Pons (tissue), 1 donor: ENCODE measurements at regions not wholly inside any gene's neighbourhood (a gene's known extent, or its start where the extent isn't known, plus 50 kb on each side); places are given as distances from the start of the nearest gene placed in this dataset.
"Not testable (repeated sequence)": the region's sequence is repeated elsewhere in the genome, so short reads cannot be mapped to it uniquely, and the experiment has no call there.

Experiments used
- DNase-seq: peaks from one replicate; pipeline ENCODE4 v3.0.0-alpha.2; 2016; ENCODE audit warnings: low spot score

DNA sequence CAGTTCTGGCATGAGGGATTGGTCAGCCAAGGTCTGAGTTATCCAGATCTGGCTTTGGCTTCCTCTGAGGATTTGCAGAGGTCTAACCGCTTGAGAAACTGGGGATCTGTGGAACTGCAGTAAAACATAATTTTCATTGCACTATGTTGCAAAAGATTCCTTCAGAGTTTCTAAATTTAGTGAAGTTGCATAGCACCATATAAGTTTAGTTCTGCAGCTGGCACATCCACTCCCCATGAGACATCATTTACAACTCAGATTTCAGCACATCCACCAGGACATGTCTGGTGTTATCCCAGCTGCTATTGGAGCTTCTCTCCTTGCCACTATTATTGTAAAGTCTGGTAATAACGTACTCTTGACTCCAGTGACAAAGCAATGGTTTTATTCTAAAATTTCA is 181.5 kb downstream of the CWF19L2 start:
- DNase-seq: no peak

DNA sequence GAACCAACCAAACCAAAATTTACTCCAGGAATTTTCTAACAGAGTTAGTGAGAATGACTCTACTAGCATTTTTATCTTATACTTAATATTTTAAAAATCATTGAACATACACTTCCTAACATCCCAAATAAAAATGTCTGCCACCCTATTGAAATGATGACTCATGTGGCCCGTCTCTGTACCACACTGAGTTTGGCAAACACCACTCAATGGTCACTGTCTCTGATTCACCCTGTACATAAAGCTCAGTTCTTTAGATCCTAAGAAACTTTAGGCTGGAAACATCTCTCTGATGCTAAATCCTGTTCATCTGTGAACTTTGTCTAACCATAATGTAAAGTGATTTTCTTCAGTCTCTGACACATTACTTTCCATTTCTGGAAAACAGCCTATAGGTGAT is 182.0 kb downstream of the CWF19L2 start:
- no peak for DNase-seq

DNA sequence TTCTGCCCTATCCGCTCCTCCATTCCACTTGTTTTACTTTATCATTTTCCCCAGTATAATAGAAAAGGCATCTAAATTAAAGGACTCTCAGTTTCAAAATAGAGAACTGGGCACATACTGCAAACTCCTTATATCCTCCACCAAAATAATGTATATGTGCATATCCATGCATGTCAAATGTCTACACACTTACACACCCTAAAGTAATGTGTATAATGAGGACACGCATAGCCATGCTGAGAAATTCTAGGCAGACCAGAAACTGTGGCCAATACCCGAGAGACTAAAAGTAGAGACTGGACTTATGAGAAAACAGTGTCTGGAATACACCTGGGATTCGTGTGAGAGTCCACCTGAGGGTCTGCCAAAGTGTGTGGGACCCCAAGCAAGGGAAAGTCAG is 183.5 kb downstream of the CWF19L2 start:
- no peak for DNase-seq

DNA sequence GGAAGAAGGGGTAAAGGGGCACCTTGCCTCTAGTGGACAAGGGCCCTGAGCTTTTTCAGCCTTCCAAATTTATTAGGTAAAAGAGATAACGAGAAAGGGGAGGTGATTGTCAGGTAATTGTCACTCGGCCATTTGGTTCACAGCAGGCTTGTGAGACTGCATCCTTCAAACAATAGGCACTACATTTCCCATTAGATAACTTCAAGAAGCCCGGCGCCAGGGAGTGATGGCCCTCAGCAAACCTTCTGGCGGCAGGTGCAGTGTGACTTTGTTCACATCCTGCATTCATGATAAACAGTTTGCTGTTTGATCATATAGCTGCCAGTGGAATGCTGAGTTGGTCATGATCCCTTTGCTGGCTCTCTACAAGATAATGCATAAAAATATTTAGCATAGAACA is 185.1 kb downstream of the CWF19L2 start:
- no peak for DNase-seq

DNA sequence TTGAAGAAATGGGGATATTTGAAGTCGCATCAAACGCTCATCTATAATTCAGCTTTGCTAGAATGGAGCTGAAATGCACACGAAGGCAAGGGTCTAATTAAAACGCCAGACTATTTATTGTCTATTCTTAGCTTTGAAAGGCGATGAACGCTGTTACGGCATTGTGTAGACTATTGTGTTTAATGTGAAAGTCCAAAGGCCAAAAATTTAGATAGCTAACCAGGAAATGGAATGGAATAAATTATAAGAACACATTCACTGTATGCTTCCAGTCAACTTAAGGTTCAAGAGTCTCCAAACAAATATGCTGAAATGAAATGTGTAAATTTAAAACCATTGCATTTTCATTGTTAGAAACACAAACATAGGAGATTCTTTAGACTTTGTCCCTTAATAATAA is 186.2 kb downstream of the CWF19L2 start:
- no peak for DNase-seq

DNA sequence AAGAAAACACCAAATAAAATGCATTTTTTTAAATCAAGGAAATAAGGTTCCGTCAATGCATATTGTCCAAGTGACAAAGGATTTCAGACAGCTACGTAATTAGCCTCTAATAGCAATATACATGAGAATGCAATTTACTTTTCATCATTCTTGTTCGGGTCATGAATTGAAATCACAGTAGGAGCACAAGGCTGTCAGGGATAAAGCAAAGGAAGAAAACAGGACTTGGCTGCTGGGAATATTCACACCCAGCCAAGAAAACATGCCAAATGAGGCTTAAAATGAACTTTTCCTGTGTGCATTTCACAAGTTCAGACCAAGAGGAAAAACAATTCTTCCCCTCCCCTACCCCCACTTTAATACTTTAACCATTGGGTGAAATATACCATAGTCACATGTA is 188.6 kb downstream of the CWF19L2 start:
- peak; percentile 9 for DNase-seq

GRCh38 chr11:107266455-107266854 is 191.2 kb downstream of the CWF19L2 start:
- no peak for DNase-seq

DNA sequence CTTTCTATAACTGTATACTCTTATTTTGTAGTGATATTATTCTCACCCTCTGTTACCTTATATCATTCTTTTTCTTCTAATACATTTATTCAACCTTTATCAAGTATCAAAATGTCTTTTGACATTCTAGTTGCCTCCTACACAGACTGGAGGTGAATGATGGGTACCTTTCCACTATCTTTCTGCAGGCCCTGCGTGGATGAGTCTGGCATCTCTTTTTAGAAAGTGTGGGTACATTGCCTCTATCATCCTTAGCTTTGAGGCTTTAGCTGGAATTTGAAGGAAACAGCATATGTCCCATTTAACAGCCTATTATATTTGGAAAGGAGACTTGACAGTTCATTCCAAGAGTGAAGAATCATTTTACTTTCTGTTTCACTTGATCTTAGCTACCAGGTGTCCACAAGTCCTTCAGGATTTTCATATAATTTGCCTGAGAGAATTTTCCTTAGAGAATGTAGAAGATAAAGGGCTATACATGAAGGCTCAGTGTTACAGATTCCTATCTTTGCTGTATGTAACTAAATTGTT is 192.0 kb downstream of the CWF19L2 start:
- DNase-seq: no peak

- no peak for DNase-seq
These were observed 193.6 kb downstream of the CWF19L2 start for GRCh38 chr11:107263844-107264563.

GRCh38 chr11:107259811-107260221 is 197.8 kb downstream of the CWF19L2 start:
- DNase-seq: peak; percentile 28

- no peak for DNase-seq
These were observed 199.9 kb downstream of the CWF19L2 start for GRCh38 chr11:107257710-107258109.

DNA sequence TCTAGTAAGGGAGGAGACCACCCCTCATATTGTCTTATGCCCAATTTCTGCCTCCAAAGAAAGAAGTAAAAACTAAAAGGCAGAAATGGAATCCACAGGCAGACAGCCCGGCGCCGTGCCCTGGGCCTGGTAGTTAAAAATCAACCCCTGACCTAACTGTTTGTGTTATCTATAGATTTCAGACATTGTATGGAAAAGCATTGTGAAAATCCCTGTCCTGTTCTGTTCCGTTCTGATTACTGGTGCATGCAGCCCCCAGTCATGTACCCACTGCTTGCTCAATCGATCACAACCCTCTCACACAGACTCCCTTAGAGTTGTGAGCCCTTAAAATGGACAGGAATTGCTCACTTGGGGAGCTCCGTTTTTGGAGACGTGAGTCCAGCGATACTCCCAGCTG is 204.0 kb downstream of the CWF19L2 start:
- not testable (repeated sequence) for DNase-seq

DNA sequence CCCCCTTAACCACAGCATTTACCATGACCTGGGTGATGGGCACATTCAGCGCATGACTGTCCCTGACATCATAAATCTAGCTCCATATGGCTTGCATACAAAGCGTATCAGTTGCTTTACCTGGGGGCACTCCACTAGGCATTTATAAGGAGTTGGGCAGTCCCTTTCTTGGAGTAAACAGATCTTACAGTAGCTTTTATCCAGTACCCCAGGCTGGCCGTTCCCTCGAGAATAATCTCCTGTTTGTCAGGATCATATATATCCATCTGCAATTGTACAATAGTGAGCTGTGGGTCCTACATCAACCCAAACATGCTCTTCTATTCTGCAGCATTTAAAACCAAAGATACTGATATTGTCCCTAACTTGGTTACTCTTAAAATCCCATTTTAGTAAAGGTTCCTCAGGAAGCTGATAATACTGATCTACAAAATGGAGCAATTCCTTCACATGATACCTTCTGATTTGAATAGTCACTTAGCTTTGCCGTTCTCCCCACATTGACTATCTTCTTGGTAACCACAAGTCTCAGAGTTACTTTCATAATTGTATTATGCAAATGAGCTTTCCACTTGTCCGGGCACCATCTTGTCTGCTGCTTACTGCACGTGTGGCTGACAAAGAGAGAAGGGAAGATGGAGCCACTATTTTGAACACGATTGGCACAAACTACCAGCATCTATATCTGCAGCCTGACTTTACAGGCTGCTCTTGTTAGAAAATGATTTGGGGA is 205.0 kb downstream of the CWF19L2 start:
- no peak for DNase-seq

DNA sequence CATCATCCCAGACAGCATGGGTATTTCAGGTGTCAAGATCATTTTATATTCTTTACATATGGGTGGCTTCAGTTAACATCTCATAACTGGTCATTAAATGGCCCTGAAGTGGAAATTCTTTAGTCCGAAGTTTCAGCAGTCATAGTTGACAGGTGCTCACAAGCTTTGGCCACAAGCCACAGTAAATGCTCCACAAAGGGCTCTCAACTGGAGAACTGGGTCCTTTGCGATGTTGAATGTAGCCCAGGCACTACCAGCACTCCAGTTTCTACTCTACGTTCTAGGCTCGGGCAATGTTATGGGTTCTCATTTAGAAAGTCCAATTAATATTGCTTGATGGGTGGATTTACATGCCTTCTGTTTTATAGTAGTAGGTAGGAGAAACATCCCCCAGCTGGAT is 206.3 kb downstream of the CWF19L2 start:
- no peak for DNase-seq

DNA sequence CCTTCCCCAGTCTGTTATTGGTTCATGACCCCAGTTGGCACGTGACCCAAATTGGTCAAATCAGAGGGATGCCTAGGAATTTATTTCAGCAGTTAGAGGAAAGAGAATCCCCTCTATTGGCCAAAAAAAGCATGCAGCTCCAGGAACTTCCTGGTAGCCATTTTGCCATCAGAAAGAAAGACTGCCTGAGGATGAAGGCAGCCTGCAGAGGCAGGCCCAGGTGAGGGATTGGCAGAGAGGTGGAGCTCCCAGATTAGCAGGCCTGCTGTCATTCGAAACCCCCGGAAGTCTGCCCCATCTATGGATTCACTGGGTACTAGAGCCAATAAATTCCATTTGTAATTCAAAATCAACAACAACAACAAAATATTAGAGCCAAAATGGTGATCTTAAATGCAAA is 207.6 kb downstream of the CWF19L2 start:
- no peak for DNase-seq

- no peak for DNase-seq
These were observed 208.6 kb downstream of the CWF19L2 start for GRCh38 chr11:107249054-107249453.

- no peak for DNase-seq
These were observed 210.3 kb downstream of the CWF19L2 start for GRCh38 chr11:107247167-107247861.

DNA sequence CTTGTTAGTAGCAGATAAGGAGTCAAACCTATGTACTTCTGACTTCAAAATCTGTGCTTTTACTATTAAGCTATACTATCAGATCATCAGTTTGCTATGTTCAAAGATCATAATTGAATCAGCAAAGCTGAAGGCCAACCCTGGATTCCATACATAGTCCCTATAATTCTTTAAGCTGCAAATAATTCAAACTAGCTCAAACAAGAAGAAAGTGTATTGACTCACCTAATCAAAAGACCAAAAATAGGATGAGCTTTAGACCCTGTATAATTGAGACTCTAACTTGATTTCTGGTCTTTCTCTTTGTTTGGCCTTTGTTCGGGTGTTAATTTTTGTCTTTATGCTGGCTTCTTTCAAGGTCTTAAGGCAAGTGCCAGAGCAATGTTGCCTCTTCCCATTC is 213.7 kb downstream of the CWF19L2 start:
- DNase-seq: no peak

DNA sequence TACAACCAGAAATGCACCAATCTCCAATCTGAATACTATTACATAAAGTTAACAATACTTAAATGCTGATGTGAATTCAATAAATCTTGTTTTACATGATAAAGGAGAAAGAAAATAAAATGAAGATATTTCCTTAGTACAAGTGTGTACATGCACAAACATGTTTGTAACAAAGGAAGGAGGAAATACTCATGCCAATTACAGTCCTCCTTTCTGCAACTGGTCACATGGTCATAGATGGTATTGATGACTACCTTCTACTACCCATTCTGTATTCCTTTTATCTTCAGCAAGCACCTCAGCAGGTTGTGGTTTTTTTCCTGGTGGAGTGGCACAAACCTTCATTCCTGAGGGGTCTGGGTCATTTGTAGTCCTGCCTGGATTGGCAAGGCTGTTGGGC is 214.2 kb upstream of the GUCY1A2 start:
- no peak for DNase-seq

DNA sequence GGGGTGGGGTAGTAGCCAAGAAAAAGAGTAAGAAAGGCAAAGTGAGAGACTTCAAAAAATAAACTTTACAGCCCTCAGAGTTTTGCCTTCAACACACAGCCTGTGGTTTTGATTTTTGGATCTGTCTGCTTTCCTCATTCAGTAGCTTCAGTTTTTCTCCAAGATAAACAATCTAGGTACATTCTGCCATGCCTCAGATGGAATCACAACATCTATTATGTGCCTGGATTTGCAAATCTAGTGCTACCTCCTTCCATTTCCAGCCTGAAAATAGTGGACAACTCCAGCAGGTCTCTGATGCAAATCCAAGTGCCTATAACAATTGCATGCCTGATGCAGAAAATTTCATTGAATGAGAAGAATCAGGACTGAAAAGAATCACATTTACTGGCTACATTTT is 206.6 kb upstream of the GUCY1A2 start:
- DNase-seq: no peak

- DNase-seq: no peak
These were observed 204.7 kb upstream of the GUCY1A2 start for GRCh38 chr11:107222916-107223460.

DNA sequence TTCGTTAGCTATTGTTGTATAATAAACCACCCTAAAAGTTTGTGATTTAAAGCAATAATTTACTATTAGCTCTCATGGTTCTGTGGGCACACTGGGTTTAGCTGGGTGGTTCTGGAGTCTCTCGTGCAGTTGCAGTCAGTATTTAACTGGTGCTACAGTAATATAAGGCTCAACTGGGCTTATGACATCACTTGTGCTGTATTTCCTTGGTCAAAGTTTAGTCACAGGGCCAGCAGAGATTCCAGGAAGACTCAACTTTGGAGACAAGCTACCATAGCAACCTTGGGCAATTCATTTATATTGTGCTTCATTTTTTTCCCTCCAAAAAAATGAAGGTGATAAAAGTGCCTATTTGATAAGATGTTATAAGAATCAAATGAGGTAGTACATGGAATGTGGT is 204.2 kb upstream of the GUCY1A2 start:
- no peak for DNase-seq
